Skeletal muscle tissue (tissue), 3 donors: ENCODE measurements at regions not wholly inside any gene's neighbourhood (a gene's known extent, or its start where the extent isn't known, plus 50 kb on each side); places are given as distances from the start of the nearest gene placed in this dataset.

ENCODE experiments used
- H3K27ac ChIP-seq: one replicate; pipeline ENCODE4 v1.7.0; 2013; ENCODE audit warnings: mild to moderate bottlenecking, low read depth, low read length, inconsistent platforms
- H3K27me3 ChIP-seq, 3 donors: one replicate each; pipeline ENCODE4 v1.7.0; 2013; ENCODE audit warnings: low read length in 3 of 3; ENCODE audit not compliant: control insufficient read depth in 3 of 3, insufficient read depth in 3 of 3
- H3K36me3 ChIP-seq, 3 donors: one replicate each; pipeline ENCODE4 v1.7.0; 2013; ENCODE audit warnings: low read length in 3 of 3; ENCODE audit not compliant: control insufficient read depth in 3 of 3, insufficient read depth in 3 of 3
- H3K4me1 ChIP-seq, 3 donors: one replicate each; pipeline ENCODE4 v1.7.0; 2013; ENCODE audit warnings: low read length in 3 of 3, mild to moderate bottlenecking in 3 of 3; ENCODE audit not compliant: control insufficient read depth in 3 of 3, insufficient read depth in 3 of 3
- H3K4me3 ChIP-seq, 3 donors: one replicate each; pipeline ENCODE4 v1.7.0; 2013; ENCODE audit warnings: low read length in 3 of 3
- H3K9ac ChIP-seq, 3 donors: one replicate each; pipeline ENCODE4 v1.7.0; 2013; ENCODE audit warnings: low read length in 3 of 3, mild to moderate bottlenecking in 3 of 3, moderate library complexity in 2 of 3, low read depth in 1 of 3
- H3K9me3 ChIP-seq, 3 donors: one replicate each; pipeline ENCODE4 v1.7.0; 2013; ENCODE audit warnings: low read length in 3 of 3; ENCODE audit not compliant: control insufficient read depth in 3 of 3
- donor health status: Osteomylitis.

GRCh38 chr2:45127891-45128290, 118.6 kb upstream of the SIX2 start:
- H3K36me3 ChIP-seq = no peaks in the 10 kb centered on the region
- H3K4me1 ChIP-seq = no peaks in the 10 kb centered on the region
- H3K27ac ChIP-seq = no peak overlapping the region
- H3K9me3 ChIP-seq = no peaks in the 10 kb centered on the region
- no peak overlapping the region for H3K9ac ChIP-seq
- H3K4me3 ChIP-seq = no peak overlapping the region
- H3K27me3 ChIP-seq = no peaks in the 10 kb centered on the region

GRCh38 chr2:45127321-45127720, 118.1 kb upstream of the SIX2 start:
- H3K27ac ChIP-seq = no peak overlapping the region
- H3K9me3 ChIP-seq = no peaks in the 10 kb centered on the region
- no peak overlapping the region for H3K4me3 ChIP-seq

DNA sequence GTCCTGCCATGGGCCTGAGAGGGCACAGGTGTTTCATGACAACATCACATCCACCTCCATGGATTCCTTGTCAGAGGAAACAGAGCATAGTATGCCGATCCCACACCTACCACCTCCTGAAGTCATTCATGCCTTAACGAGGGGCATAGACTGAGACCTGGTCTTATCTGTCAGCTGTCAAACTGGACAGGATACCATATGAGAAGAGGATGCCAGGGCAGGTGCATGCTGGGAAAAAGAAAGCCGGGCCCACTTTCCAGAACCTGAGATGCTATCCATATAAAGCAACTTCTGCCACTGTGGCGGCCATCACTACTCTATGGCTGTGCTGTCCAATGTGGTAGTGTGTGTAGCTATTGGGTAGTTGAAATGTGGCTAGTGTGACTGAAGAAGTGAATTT, 116.0 kb upstream of the SIX2 start:
- no peaks in the 10 kb centered on the region for H3K27me3 ChIP-seq
- H3K4me3 ChIP-seq = no peak overlapping the region
- H3K4me1 ChIP-seq = no peaks in the 10 kb centered on the region
- no peak overlapping the region for H3K27ac ChIP-seq
- H3K9me3 ChIP-seq = no peaks in the 10 kb centered on the region
- H3K9ac ChIP-seq = no peak overlapping the region
- no peaks in the 10 kb centered on the region for H3K36me3 ChIP-seq

More at GRCh38 chr2:45127321-45127720, 118.1 kb upstream of the SIX2 start:
- Histone ChIP-seq H3K27me3 (no peaks in the 10 kb centered on the region), H3K9ac (no peak overlapping the region), H3K36me3 (no peaks in the 10 kb centered on the region), H3K4me1 (no peaks in the 10 kb centered on the region)

DNA sequence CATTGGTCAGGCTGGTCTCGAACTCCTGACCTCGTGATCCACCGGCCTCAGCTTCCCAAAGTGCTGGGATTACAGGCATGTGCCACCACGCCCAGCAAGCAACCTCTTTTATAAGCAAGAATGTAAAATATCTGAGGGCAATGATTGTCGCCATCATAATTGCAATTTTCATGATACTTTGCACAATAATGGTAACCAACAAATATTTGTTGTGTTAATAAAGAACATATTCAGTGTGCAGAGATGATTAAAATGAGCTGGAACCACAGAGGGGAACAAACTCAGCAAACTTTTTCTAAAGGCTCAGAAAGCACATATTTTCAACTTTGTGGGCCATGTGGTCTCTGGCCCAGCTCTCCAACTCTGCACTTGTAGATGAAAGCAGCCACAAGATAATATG, 115.2 kb upstream of the SIX2 start:
- H3K4me3 ChIP-seq = no peak overlapping the region
- H3K9ac ChIP-seq = no peak overlapping the region
- H3K4me1 ChIP-seq = no peaks in the 10 kb centered on the region
- H3K36me3 ChIP-seq = no peaks in the 10 kb centered on the region
- no peaks in the 10 kb centered on the region for H3K27me3 ChIP-seq
- H3K27ac ChIP-seq = no peak overlapping the region
- H3K9me3 ChIP-seq = no peaks in the 10 kb centered on the region

GRCh38 chr2:45123521-45124191, 114.4 kb upstream of the SIX2 start:
- Histone ChIP-seq H3K4me1 (no peaks in the 10 kb centered on the region), H3K9ac (no peak overlapping the region), H3K36me3 (no peaks in the 10 kb centered on the region), H3K9me3 (no peaks in the 10 kb centered on the region), H3K27me3 (no peaks in the 10 kb centered on the region), H3K4me3 (no peak overlapping the region), H3K27ac (no peak overlapping the region)

DNA sequence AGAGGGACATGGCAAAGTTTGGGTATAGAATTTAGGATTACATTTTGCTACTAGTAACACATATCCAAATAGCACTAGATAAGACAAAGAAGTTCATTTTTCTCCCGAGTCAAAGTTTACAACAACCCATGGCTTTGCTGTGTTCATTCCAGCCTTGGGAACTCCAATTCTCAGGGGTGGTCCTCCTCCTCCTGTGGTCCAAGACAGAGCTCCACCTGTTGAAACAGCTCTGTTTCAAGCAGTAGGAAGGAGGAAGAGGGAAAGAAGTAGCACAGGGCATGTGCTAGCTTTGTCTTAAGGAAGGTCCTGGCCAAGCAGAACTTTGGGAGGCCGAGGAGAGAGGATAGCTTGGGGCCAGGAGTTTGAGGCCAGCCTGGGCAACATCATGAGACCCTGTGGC, 113.8 kb upstream of the SIX2 start:
- Histone ChIP-seq H3K4me1 (no peaks in the 10 kb centered on the region), H3K27me3 (no peaks in the 10 kb centered on the region), H3K9me3 (no peaks in the 10 kb centered on the region), H3K4me3 (no peak overlapping the region), H3K36me3 (no peaks in the 10 kb centered on the region), H3K27ac (no peak overlapping the region), H3K9ac (no peak overlapping the region)

DNA sequence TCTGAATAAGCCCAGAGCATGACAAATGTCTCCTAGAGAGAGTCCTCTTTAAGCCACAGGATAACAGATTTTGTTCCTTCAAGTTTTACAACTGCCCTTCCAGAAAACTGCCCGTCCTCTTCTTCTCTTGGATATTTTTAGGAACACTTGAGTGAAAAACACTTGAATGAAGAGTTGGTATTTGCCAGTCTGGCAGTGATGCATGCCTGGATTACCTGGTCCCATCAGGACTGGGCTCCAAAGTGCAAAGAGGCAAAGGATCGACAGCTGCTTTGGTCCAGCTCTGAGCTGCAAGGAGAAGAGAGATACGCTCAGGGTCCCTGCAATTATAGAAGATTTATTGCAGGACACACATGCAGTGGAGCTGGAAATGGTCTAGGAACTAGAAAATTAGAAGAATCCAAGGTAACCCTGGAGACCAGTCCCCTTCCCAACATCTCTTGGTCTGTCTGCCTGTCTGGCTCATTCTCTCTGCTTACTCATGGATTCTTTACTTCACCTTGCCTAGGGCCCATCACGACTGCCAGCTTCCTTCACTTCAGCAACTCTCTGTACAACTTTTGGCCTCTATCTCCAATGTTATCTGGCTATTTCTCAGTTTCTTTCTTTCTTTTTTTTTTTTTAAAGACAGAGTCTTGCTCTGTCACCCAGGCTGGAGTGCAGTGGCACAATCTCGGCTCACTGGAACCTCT, 112.1 kb upstream of the SIX2 start:
- Histone ChIP-seq H3K27ac (no peak overlapping the region), H3K36me3 (no peaks in the 10 kb centered on the region), H3K4me1 (no peaks in the 10 kb centered on the region), H3K9ac (no peak overlapping the region), H3K27me3 (no peaks in the 10 kb centered on the region), H3K9me3 (no peaks in the 10 kb centered on the region), H3K4me3 (no peak overlapping the region)

GRCh38 chr2:45120546-45120945, 111.3 kb upstream of the SIX2 start:
- H3K4me3 ChIP-seq = no peak overlapping the region

DNA sequence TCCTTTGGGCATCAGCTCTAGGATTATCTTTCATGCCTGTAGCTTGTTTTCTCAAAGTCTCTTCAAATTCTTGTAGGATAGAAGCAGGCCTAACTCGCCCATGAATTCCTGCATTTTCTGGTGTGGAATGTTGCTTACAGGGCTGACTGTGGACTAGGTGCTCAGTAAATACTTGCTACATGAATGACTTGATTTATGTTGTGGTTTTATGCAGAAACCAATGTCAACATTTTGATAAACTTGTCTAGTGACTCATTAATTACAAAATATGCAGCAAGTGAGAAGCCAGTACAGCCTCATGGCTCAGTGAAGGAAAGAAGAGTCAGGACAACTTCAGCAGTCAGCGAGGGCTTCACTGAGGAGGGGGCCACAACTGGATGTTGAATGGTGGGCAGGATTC, 110.6 kb upstream of the SIX2 start:
- Histone ChIP-seq H3K27ac (no peak overlapping the region), H3K9me3 (no peaks in the 10 kb centered on the region), H3K4me3 (no peak overlapping the region), H3K27me3 (no peaks in the 10 kb centered on the region), H3K4me1 (no peaks in the 10 kb centered on the region), H3K36me3 (no peaks in the 10 kb centered on the region), H3K9ac (no peak overlapping the region)

More at GRCh38 chr2:45120546-45120945, 111.3 kb upstream of the SIX2 start:
- Histone ChIP-seq H3K9ac (no peak overlapping the region), H3K9me3 (no peaks in the 10 kb centered on the region), H3K27me3 (no peaks in the 10 kb centered on the region), H3K36me3 (no peaks in the 10 kb centered on the region), H3K27ac (no peak overlapping the region), H3K4me1 (no peaks in the 10 kb centered on the region)

- Histone ChIP-seq H3K27ac (no peak overlapping the region), H3K9me3 (no peaks in the 10 kb centered on the region), H3K9ac (no peak overlapping the region), H3K36me3 (no peaks in the 10 kb centered on the region), H3K27me3 (no peaks in the 10 kb centered on the region), H3K4me1 (no peaks in the 10 kb centered on the region), H3K4me3 (no peak overlapping the region)
Measured at GRCh38 chr2:45119038-45119437, 109.8 kb upstream of the SIX2 start.
